ENCODE measurements at regions not wholly inside any gene's neighbourhood (a gene's known extent, or its start where the extent isn't known, plus 50 kb on each side); places are given as distances from the start of the nearest gene placed in this dataset.
A peak's percentile ranks its signal among the peaks of the same experiment; 100 is the strongest.

- TF ChIP-seq JUNB (IDR thresholded peaks at IDR 0.05; ENCODE audit: unreplicated experiment) (no peak), CTCF (conservative IDR thresholded peaks at IDR 0.05; ENCODE audit: low read depth in 2 of 2) (no peak), REST (IDR thresholded peaks at IDR 0.05; ENCODE audit: unreplicated experiment) (no peak), STAT1 (IDR thresholded peaks at IDR 0.05; ENCODE audit: unreplicated experiment) (no peak), EZH2 (IDR thresholded peaks at IDR 0.05; ENCODE audit: low read depth, unreplicated experiment) (no peak), EZH2phosphoT487 (IDR thresholded peaks at IDR 0.05; ENCODE audit: unreplicated experiment) (no peak), ETS1 (IDR thresholded peaks at IDR 0.05) (no peak), POLR2AphosphoS5 (IDR thresholded peaks at IDR 0.05; ENCODE audit: low read depth) (no peak), ZNF114 (CRISPR knock-in tag; IDR thresholded peaks at IDR 0.05) (no peak), NANOG (IDR thresholded peaks at IDR 0.05; ENCODE audit: borderline replicate concordance) (no peak), CREB1 (CRISPR knock-in tag; IDR thresholded peaks at IDR 0.05; ENCODE audit: low read depth) (no peak), ZNF331 (CRISPR knock-in tag; IDR thresholded peaks at IDR 0.05; ENCODE audit: low read depth) (no peak), ZNF462 (CRISPR knock-in tag; IDR thresholded peaks at IDR 0.05) (no peak)
- peaks cover 3% of the 10 kb centered on the region for H3K27me3 Mint-ChIP-seq (ENCODE audit: insufficient read depth, low read depth, poor library complexity)
- H3K36me3 ChIP-seq (ENCODE audit: insufficient read depth) = no peaks in the 10 kb centered on the region
- no peaks in the 10 kb centered on the region for H4K20me1 ChIP-seq (replicated peaks; ENCODE audit: insufficient read depth)
- H3K9me3 Mint-ChIP-seq = no peaks in the 10 kb centered on the region
- H3K4me1 ChIP-seq (ENCODE audit: insufficient read depth) = peaks cover 25% of the 10 kb centered on the region
- H3K27ac ChIP-seq (ENCODE audit: low read depth) = no peak overlapping the region
- no peaks in the 10 kb centered on the region for H3F3A ChIP-seq (replicated peaks; ENCODE audit: low read depth)
- DNase-seq (ENCODE audit: low spot score) (no peak), ATAC-seq (peak; percentile 29; the same call in 2 of the 3 replicates)
- H3K27me3 ChIP-seq (ENCODE audit: insufficient read depth) = no peaks in the 10 kb centered on the region
- no peaks in the 10 kb centered on the region for H3K9me2 ChIP-seq (ENCODE audit: insufficient read depth)
- H3K36me3 Mint-ChIP-seq (ENCODE audit: low read depth) = no peaks in the 10 kb centered on the region
- peak overlapping the region; percentile 9; the same call in 1 of the 2 replicates for H3K4me2 ChIP-seq
- H3K4me3 Mint-ChIP-seq = no peak overlapping the region
- no peaks in the 10 kb centered on the region for H3K79me2 ChIP-seq (replicated peaks; ENCODE audit: insufficient read depth)
- H2AFZ ChIP-seq = no peak overlapping the region; the same call in 1 of the 2 replicates
- H3K4me1 Mint-ChIP-seq = peaks cover 42% of the 10 kb centered on the region
- H3K27ac Mint-ChIP-seq = no peak overlapping the region
- H3K4me3 ChIP-seq = no peak overlapping the region
Observed at GRCh38 chr9:89837934-89838310, 233.1 kb downstream of the GADD45G start.

All from GM23338 (cell line).